ENCODE measurements at regions not wholly inside any gene's neighbourhood (a gene's known extent, or its start where the extent isn't known, plus 50 kb on each side); places are given as distances from the start of the nearest gene placed in this dataset.

DNA sequence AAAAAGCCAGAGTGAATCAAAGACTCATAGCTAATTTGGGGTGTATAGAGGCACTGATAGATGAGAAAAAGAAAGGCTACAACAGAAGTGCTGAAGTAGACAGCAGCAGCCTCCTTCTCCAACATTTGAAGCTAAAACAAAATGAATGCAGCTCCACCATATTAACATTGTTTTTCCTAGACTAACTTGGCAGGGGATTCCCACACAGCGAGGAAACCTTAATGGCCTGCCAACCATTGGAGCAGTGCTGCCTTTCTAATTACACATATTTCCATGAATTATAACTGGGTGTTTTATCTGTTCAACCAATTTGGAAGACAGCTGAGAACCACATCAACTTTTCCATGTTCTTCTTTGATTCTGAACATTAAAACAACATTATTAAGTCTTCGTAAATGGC lies 478.6 kb downstream of the LIG4 start:
- DNase-seq: no peak

DNA sequence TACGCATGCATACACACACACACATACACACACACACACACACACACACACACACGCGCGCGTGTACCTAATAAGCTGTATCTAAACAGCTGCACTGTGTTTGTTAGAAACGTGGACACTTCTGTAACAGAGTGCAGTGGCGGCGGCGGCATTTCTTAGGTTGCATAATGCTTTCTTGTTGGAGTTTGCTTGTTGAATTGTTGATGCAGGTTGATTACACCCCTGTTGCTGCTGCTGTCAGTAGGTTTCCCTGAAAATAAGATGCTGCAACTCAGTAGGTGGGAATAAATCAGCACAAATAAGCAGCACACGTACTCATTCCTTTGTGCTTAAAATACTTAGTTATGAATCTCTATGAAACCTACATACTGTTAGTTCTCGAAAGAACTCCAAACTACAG lies 479.2 kb downstream of the LIG4 start:
- DNase-seq: no peak

GRCh38 chr13:107734891-107735625 lies 480.3 kb downstream of the LIG4 start:
- peak; percentile 57 for DNase-seq

GRCh38 chr13:107733276-107733675 lies 482.1 kb downstream of the LIG4 start:
- DNase-seq: no peak

GRCh38 chr13:107730813-107731212 lies 484.5 kb downstream of the LIG4 start:
- no peak for DNase-seq

DNA sequence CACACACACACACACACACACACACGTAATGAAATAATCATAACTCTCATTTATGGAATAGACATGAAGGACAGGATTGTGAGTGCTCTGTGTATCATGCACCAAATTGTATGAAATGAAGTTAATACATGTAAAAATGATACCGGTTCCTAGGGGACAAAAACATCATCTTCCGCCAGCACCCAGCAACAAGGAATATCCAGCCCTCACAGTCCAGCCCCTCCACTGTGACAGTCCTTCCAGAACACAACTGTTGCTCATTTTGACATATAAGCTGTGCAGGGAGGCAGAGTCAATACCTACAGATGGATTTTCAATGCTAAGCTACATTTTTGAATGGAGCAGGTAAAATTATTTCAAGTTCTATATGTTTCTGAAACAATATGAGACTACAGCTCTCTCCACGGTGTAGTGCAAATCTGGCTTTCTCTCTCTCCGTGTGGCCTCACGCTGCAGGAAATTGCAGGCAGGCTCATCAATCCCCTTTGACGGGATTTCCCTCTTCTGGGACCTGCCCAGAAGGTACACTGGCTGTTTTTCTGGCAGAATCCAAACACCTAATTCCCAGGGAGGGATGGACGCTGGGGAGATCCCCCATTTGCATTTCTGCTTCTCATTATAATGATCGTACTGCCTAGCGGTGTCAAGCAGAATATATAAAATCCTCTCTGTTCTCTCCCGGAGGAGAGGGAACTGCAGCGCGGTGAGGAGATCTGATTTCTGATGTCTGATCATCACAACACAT lies 494.0 kb downstream of the LIG4 start:
- no peak for DNase-seq

- DNase-seq: no peak
These were observed 498.6 kb downstream of the LIG4 start for GRCh38 chr13:107716741-107717140.

GRCh38 chr13:107716241-107716640 lies 499.1 kb downstream of the LIG4 start:
- no peak for DNase-seq

GRCh38 chr13:107715496-107715895 lies 499.8 kb downstream of the LIG4 start:
- DNase-seq: no peak

- DNase-seq: no peak
These were observed 502.0 kb downstream of the LIG4 start for GRCh38 chr13:107713314-107713713.

- no peak for DNase-seq
These were observed 503.0 kb downstream of the LIG4 start for GRCh38 chr13:107712145-107712860.

DNA sequence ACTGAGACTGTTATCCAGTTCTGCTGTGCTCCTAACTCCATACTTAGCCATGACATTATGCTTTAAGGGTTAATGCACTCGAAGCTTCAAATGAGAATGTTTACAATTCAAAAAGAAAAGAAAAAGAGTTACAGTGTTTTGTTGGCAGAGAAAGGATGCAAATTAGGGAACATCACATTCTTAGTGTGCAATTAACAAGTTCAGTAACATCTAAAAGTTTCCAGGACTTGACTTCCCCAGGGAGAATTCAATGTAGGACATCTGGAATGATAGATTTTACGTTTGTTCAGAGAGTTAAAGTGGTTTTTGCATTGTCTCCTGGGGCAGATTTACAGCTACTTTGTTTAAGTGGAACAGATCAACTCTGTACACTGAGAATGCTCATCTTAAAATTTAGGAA lies 525.2 kb downstream of the LIG4 start:
- no peak for DNase-seq

GRCh38 chr13:107685876-107686275 lies 529.5 kb downstream of the LIG4 start:
- DNase-seq: no peak

- DNase-seq: no peak
These were observed 533.7 kb downstream of the LIG4 start for GRCh38 chr13:107681600-107681999.

- DNase-seq: no peak
These were observed 535.2 kb downstream of the LIG4 start for GRCh38 chr13:107680115-107680514.

GRCh38 chr13:107678075-107678689 lies 537.2 kb downstream of the LIG4 start:
- no peak for DNase-seq

- no peak for DNase-seq
These were observed 539.3 kb downstream of the LIG4 start for GRCh38 chr13:107675847-107676550.

GRCh38 chr13:107669391-107669993 lies 545.8 kb downstream of the LIG4 start:
- no peak for DNase-seq

- DNase-seq: no peak
These were observed 549.3 kb downstream of the LIG4 start for GRCh38 chr13:107665926-107666458.

DNA sequence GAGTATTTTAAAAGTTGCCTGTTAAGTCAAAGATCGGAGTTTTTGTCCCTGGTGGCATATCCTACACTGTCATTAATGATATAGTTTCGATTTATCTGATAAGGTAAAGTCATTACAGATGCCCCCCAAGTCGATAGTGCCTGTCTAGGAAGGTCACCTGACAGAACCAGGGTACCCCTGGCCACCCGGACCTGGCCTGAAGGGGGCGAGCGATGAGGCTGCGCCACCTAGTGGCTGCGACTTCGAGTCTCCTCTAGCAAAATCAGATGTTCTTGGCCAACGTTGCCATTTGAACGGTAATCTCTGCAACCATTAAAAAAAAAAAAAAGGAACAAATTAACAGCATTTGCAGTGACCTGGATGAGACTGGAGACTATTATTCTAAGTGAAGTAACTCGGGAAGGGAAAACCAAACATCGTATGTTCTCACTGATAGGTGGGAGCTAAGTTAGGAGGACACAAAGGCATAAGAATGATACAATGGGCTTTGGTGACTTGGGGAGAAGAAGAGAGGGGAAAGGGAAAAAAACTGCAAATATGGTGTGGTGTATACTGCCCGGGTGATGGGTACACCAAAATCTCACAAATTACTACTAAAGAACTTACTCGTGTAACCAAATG lies 565.1 kb downstream of the LIG4 start:
- DNase-seq: peak; percentile 64

- no peak for DNase-seq
These were observed 566.3 kb downstream of the LIG4 start for GRCh38 chr13:107649079-107649478.
